ENCODE measurements at regions not wholly inside any gene's neighbourhood (a gene's known extent, or its start where the extent isn't known, plus 50 kb on each side); places are given as distances from the start of the nearest gene placed in this dataset.

GRCh38 chr6:45772051-45772450 lies 243.6 kb downstream of the CLIC5 start:
- TF ChIP-seq, protein P1, sequence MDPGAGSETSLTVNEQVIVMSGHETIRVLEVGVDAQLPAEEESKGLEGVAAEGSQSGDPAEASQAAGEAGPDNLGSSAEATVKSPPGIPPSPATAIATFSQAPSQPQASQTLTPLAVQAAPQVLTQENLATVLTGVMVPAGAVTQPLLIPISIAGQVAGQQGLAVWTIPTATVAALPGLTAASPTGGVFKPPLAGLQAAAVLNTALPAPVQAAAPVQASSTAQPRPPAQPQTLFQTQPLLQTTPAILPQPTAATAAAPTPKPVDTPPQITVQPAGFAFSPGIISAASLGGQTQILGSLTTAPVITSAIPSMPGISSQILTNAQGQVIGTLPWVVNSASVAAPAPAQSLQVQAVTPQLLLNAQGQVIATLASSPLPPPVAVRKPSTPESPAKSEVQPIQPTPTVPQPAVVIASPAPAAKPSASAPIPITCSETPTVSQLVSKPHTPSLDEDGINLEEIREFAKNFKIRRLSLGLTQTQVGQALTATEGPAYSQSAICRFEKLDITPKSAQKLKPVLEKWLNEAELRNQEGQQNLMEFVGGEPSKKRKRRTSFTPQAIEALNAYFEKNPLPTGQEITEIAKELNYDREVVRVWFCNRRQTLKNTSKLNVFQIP (CRISPR knock-in tag; IDR thresholded peaks at IDR 0.05; ENCODE audit: borderline replicate concordance, low read depth), result no peak
- TF ChIP-seq CSDC2 (CRISPR knock-in tag; IDR thresholded peaks at IDR 0.05) (no peak), ZNF565 (CRISPR knock-in tag; conservative IDR thresholded peaks at IDR 0.05; ENCODE audit: low read depth) (no peak), ZC3H10 (CRISPR knock-in tag; IDR thresholded peaks at IDR 0.05) (no peak), ARNTL (CRISPR knock-in tag; IDR thresholded peaks at IDR 0.05; ENCODE audit: borderline replicate concordance, low read depth) (no peak), GLIS3 (CRISPR knock-in tag; IDR thresholded peaks at IDR 0.05) (no peak), ESRRG (CRISPR knock-in tag; IDR thresholded peaks at IDR 0.05) (no peak), RARB (CRISPR knock-in tag; IDR thresholded peaks at IDR 0.05) (no peak), SNAI2 (CRISPR knock-in tag; IDR thresholded peaks at IDR 0.05) (no peak)
- TF ChIP-seq, protein P2, sequence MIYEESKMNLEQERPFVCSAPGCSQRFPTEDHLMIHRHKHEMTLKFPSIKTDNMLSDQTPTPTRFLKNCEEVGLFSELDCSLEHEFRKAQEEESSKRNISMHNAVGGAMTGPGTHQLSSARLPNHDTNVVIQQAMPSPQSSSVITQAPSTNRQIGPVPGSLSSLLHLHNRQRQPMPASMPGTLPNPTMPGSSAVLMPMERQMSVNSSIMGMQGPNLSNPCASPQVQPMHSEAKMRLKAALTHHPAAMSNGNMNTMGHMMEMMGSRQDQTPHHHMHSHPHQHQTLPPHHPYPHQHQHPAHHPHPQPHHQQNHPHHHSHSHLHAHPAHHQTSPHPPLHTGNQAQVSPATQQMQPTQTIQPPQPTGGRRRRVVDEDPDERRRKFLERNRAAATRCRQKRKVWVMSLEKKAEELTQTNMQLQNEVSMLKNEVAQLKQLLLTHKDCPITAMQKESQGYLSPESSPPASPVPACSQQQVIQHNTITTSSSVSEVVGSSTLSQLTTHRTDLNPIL (CRISPR knock-in tag; IDR thresholded peaks at IDR 0.05; ENCODE audit: low read depth), result no peak
- no peak for ATAC-seq

DNA sequence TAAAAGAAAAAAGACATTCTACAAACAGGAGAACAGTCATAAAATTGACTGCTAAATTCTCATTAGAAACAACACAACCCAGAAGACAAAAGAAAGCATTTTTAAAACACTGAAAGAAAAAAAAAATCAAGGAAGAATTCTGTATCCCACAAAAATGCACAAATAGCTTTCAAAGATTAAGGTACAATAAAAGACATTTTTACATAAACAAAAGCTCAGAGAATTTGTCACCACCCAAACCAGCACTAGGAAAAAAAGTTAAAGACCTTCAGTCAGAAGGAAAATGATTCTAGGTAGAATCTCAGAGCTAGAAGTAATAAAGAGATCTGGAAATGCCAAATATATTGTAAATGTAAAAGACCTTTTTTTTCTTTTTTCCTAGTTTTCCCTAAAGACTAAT lies 252.4 kb downstream of the CLIC5 start:
- ATAC-seq, result no peak

GRCh38 chr6:45759472-45759810 lies 256.2 kb downstream of the CLIC5 start:
- no peak for ATAC-seq
- TF ChIP-seq SNAI2 (CRISPR knock-in tag; IDR thresholded peaks at IDR 0.05) (no peak), ISL1 (CRISPR knock-in tag; IDR thresholded peaks at IDR 0.05) (no peak), ZC3H10 (CRISPR knock-in tag; IDR thresholded peaks at IDR 0.05) (no peak), CSDC2 (CRISPR knock-in tag; IDR thresholded peaks at IDR 0.05) (no peak), PPARA (CRISPR knock-in tag; IDR thresholded peaks at IDR 0.05; ENCODE audit: borderline replicate concordance) (no peak), ZNF565 (CRISPR knock-in tag; conservative IDR thresholded peaks at IDR 0.05; ENCODE audit: low read depth) (no peak), ZNF8 (CRISPR knock-in tag; IDR thresholded peaks at IDR 0.05) (no peak)
- TF ChIP-seq, protein P2 (CRISPR knock-in tag; IDR thresholded peaks at IDR 0.05; ENCODE audit: low read depth), result no peak
- TF ChIP-seq, protein P3, sequence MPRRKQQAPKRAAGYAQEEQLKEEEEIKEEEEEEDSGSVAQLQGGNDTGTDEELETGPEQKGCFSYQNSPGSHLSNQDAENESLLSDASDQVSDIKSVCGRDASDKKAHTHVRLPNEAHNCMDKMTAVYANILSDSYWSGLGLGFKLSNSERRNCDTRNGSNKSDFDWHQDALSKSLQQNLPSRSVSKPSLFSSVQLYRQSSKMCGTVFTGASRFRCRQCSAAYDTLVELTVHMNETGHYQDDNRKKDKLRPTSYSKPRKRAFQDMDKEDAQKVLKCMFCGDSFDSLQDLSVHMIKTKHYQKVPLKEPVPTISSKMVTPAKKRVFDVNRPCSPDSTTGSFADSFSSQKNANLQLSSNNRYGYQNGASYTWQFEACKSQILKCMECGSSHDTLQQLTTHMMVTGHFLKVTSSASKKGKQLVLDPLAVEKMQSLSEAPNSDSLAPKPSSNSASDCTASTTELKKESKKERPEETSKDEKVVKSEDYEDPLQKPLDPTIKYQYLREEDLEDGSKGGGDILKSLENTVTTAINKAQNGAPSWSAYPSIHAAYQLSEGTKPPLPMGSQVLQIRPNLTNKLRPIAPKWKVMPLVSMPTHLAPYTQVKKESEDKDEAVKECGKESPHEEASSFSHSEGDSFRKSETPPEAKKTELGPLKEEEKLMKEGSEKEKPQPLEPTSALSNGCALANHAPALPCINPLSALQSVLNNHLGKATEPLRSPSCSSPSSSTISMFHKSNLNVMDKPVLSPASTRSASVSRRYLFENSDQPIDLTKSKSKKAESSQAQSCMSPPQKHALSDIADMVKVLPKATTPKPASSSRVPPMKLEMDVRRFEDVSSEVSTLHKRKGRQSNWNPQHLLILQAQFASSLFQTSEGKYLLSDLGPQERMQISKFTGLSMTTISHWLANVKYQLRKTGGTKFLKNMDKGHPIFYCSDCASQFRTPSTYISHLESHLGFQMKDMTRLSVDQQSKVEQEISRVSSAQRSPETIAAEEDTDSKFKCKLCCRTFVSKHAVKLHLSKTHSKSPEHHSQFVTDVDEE (CRISPR knock-in tag; IDR thresholded peaks at IDR 0.05), result no peak

More for the DNA sequence above, 252.4 kb downstream of the CLIC5 start:
- TF ChIP-seq OSR1 (CRISPR knock-in tag; IDR thresholded peaks at IDR 0.05), result no peak
- no peak for TF ChIP-seq PPARA (CRISPR knock-in tag; IDR thresholded peaks at IDR 0.05; ENCODE audit: borderline replicate concordance)
- no peak for TF ChIP-seq ZNF565 (CRISPR knock-in tag; conservative IDR thresholded peaks at IDR 0.05; ENCODE audit: low read depth)
- no peak for TF ChIP-seq ISL1 (CRISPR knock-in tag; IDR thresholded peaks at IDR 0.05)
- TF ChIP-seq, protein P3 (CRISPR knock-in tag; IDR thresholded peaks at IDR 0.05), result no peak
- TF ChIP-seq TOX (CRISPR knock-in tag; IDR thresholded peaks at IDR 0.05; ENCODE audit: borderline replicate concordance), result no peak
- no peak for TF ChIP-seq RARB (CRISPR knock-in tag; IDR thresholded peaks at IDR 0.05)
- no peak for TF ChIP-seq GLIS3 (CRISPR knock-in tag; IDR thresholded peaks at IDR 0.05)
- TF ChIP-seq ARNTL (CRISPR knock-in tag; IDR thresholded peaks at IDR 0.05; ENCODE audit: borderline replicate concordance, low read depth), result no peak
- no peak for TF ChIP-seq ZFP30 (CRISPR knock-in tag; IDR thresholded peaks at IDR 0.05)
- no peak for TF ChIP-seq ZNF8 (CRISPR knock-in tag; IDR thresholded peaks at IDR 0.05)
- TF ChIP-seq, protein P2 (CRISPR knock-in tag; IDR thresholded peaks at IDR 0.05; ENCODE audit: low read depth), result no peak
- no peak for TF ChIP-seq PATZ1 (CRISPR knock-in tag; IDR thresholded peaks at IDR 0.05; ENCODE audit: borderline replicate concordance)
- no peak for TF ChIP-seq ZC3H10 (CRISPR knock-in tag; IDR thresholded peaks at IDR 0.05)
- no peak for TF ChIP-seq ZFP3 (CRISPR knock-in tag; IDR thresholded peaks at IDR 0.05)
- no peak for TF ChIP-seq ZNF70 (CRISPR knock-in tag; IDR thresholded peaks at IDR 0.05)
- TF ChIP-seq BACH2 (CRISPR knock-in tag; IDR thresholded peaks at IDR 0.05; ENCODE audit: borderline replicate concordance), result no peak

Measured in SK-N-SH treated with all-trans-retinoic acid at 6 μM for 48 hours (cell line).